Hepatocyte (in vitro differentiated cells): ENCODE measurements at regions not wholly inside any gene's neighbourhood (a gene's known extent, or its start where the extent isn't known, plus 50 kb on each side); places are given as distances from the start of the nearest gene placed in this dataset.

Experiments
- EZH2 ChIP-seq: fragments of 200-600 bp; sonication (generic); IDR thresholded peaks from 2 replicates; pipeline ENCODE4 v1.6.1; 2016; ENCODE audit warnings: antibody characterized with exemption, mild to moderate bottlenecking, borderline replicate concordance
- EZH2phosphoT487 ChIP-seq: fragments of 200-600 bp; sonication (generic); IDR thresholded peaks from one replicate; pipeline ENCODE4 v1.6.1; 2018; ENCODE audit warnings: antibody characterized with exemption, mild to moderate bottlenecking, low read depth, moderate library complexity; ENCODE audit not compliant: unreplicated experiment, severe bottlenecking
- TF ChIP-seq, protein P1 (sequence below): fragments of 200-600 bp; sonication (generic); IDR thresholded peaks from 2 replicates; pipeline ENCODE4 v1.5.1; 2016; ENCODE audit warnings: antibody characterized with exemption, mild to moderate bottlenecking; ENCODE audit not compliant: poor library complexity

DNA sequence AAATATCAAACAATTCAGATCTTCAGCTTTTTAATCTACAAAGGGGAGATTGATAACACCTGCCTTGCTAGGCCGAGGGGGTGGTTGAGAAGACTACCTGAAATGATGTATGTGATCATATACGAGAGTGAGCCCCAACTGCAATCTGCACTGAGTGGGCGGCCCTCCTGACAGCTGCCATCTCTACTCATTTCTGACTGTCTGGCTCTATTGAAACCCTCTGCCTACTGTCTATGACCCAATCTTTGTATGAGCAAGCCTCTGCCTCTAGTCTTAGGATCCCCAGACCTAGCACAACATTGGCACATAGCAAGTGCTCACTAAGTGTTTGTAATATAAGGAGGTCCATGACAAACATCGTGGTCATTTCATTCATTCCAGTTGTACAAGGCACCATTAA is 144.4 kb upstream of the NR2F2 start:
- no peak for TF ChIP-seq EZH2
- TF ChIP-seq, protein P1, sequence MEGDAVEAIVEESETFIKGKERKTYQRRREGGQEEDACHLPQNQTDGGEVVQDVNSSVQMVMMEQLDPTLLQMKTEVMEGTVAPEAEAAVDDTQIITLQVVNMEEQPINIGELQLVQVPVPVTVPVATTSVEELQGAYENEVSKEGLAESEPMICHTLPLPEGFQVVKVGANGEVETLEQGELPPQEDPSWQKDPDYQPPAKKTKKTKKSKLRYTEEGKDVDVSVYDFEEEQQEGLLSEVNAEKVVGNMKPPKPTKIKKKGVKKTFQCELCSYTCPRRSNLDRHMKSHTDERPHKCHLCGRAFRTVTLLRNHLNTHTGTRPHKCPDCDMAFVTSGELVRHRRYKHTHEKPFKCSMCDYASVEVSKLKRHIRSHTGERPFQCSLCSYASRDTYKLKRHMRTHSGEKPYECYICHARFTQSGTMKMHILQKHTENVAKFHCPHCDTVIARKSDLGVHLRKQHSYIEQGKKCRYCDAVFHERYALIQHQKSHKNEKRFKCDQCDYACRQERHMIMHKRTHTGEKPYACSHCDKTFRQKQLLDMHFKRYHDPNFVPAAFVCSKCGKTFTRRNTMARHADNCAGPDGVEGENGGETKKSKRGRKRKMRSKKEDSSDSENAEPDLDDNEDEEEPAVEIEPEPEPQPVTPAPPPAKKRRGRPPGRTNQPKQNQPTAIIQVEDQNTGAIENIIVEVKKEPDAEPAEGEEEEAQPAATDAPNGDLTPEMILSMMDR = no peak
- no peak for TF ChIP-seq EZH2phosphoT487
